ENCODE measurements at regions not wholly inside any gene's neighbourhood (a gene's known extent, or its start where the extent isn't known, plus 50 kb on each side); places are given as distances from the start of the nearest gene placed in this dataset.

DNA sequence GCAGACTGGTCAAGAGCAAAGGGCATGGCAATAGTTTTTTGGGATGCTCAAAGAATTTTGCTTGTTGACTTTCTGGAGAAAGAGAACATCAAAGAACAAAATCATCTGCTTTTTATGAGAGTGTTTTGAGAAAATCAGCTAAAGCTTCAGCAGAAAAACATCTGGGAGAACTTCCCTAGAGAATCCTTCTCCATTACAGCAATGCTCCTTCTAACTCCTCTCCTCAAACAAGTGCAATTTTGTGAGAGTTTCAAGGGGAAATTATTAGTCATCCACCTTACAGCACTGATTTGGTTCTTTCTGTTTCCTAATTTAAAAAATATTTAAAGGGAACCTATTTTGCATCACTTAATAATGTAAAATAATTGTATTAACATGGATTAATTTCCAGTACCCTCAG lies 226.9 kb upstream of the NXPH2 start:
- no peak for TF ChIP-seq CTCF (IDR thresholded peaks at IDR 0.05)

GRCh38 chr2:139000131-139000785 lies 220.1 kb upstream of the NXPH2 start:
- no peak for TF ChIP-seq CTCF (IDR thresholded peaks at IDR 0.05)

DNA sequence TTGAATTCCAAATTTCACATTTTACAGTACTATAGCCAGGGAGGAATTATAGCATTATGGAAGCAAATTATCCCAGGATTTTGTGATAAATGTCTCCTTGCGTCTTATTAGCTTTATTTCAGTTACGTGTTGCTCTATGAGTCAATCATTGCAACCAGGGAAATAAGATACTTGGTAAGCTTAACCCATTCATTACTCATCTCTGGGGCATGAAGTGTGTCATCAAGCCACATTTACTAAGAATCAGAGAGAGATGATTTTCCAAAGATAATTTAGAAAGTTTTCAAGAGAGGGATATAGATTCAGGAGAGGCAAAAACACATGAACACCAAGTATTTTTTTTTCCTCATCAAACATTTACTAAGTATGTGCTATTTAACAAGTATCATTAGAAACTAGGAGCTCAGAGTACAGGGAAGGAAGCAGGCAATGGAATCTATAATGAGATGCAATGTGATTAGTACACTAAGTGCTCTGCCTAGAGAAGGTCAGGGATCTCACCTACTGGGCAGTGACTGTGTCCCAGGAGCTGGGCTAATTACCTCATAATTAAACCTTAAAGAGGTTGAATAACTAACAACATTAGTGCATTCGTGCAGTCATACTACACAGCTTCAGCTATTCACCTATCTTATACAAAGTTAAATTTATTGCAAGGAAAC lies 217.8 kb upstream of the NXPH2 start:
- no peak for TF ChIP-seq CTCF (IDR thresholded peaks at IDR 0.05)

GRCh38 chr2:138997346-138997745 lies 217.2 kb upstream of the NXPH2 start:
- no peak for TF ChIP-seq CTCF (IDR thresholded peaks at IDR 0.05)

- TF ChIP-seq CTCF (IDR thresholded peaks at IDR 0.05), result no peak
These were observed 214.3 kb upstream of the NXPH2 start for GRCh38 chr2:138994502-138994901.

DNA sequence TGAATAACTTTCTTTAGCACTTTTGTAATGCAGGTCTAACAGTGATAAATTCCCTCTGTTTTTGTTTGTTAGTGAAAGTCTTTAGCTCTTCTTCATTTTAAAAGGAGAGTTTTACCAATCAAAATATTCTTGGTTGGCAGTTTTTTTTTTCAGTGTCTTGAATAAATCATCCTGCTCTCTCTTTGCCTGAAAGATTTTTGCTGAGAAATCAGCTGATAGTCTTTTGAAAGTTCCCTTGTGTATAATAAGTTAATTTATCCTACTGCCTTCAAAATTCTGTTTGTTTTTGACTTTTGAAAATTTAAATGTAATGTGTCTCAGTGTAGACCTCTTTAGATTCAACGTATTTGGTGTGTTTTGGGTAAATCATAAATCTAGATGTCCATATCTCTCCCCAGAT lies 205.7 kb upstream of the NXPH2 start:
- TF ChIP-seq CTCF (IDR thresholded peaks at IDR 0.05), result no peak

GRCh38 chr2:138979131-138979785 lies 199.1 kb upstream of the NXPH2 start:
- TF ChIP-seq CTCF (IDR thresholded peaks at IDR 0.05), result no peak
